ENCODE measurements at regions not wholly inside any gene's neighbourhood (a gene's known extent, or its start where the extent isn't known, plus 50 kb on each side); places are given as distances from the start of the nearest gene placed in this dataset.
"Not testable (repeated sequence)": the region's sequence is repeated elsewhere in the genome, so short reads cannot be mapped to it uniquely, and the experiment has no call there.

- Histone ChIP-seq H3K4me3 (ENCODE audit: low read depth in 1 of 2, low read length in 2 of 2) (no peak overlapping the region), H3K36me3 (ENCODE audit: control insufficient read depth in 1 of 2, insufficient read depth in 2 of 2, low read length in 2 of 2) (no peaks in the 10 kb centered on the region), H3K27me3 (ENCODE audit: low read depth, low read length) (no peaks in the 10 kb centered on the region), H3K9me3 (ENCODE audit: control insufficient read depth in 1 of 2, low read length in 2 of 2) (no peaks in the 10 kb centered on the region), H3K4me1 (ENCODE audit: control insufficient read depth in 1 of 2, insufficient read depth in 2 of 2, low read length in 2 of 2) (peaks cover 0 to 5% of the 10 kb centered on the region in 2 donors), H3K27ac (ENCODE audit: low read length) (no peak overlapping the region)
These were observed 162.9 kb downstream of the SOX4 start for GRCh38 chr6:21756487-21756886.

- H3K9me3 ChIP-seq (ENCODE audit: control insufficient read depth in 1 of 2, low read length in 2 of 2); H3K27me3 ChIP-seq (ENCODE audit: low read depth, low read length); H3K27ac ChIP-seq (ENCODE audit: low read length); H3K4me3 ChIP-seq (ENCODE audit: low read depth in 1 of 2, low read length in 2 of 2); H3K4me1 ChIP-seq (ENCODE audit: control insufficient read depth in 1 of 2, insufficient read depth in 2 of 2, low read length in 2 of 2); H3K36me3 ChIP-seq (ENCODE audit: control insufficient read depth in 1 of 2, insufficient read depth in 2 of 2, low read length in 2 of 2): not testable (repeated sequence)
These were observed 163.8 kb downstream of the SOX4 start for GRCh38 chr6:21757392-21757791.

GRCh38 chr6:21759721-21760120 lies 166.2 kb downstream of the SOX4 start:
- no peaks in the 10 kb centered on the region for H3K4me1 ChIP-seq (ENCODE audit: control insufficient read depth in 1 of 2, insufficient read depth in 2 of 2, low read length in 2 of 2)
- no peaks in the 10 kb centered on the region for H3K27me3 ChIP-seq (ENCODE audit: low read depth, low read length)
- no peaks in the 10 kb centered on the region for H3K9me3 ChIP-seq (ENCODE audit: control insufficient read depth in 1 of 2, low read length in 2 of 2)
- no peak overlapping the region for H3K27ac ChIP-seq (ENCODE audit: low read length)
- no peak overlapping the region for H3K4me3 ChIP-seq (ENCODE audit: low read depth in 1 of 2, low read length in 2 of 2)
- H3K36me3 ChIP-seq (ENCODE audit: control insufficient read depth in 1 of 2, insufficient read depth in 2 of 2, low read length in 2 of 2), result no peaks in the 10 kb centered on the region

- not testable (repeated sequence) for H3K4me3 ChIP-seq (ENCODE audit: low read depth in 1 of 2, low read length in 2 of 2); H3K27me3 ChIP-seq (ENCODE audit: low read depth, low read length); H3K9me3 ChIP-seq (ENCODE audit: control insufficient read depth in 1 of 2, low read length in 2 of 2); H3K4me1 ChIP-seq (ENCODE audit: control insufficient read depth in 1 of 2, insufficient read depth in 2 of 2, low read length in 2 of 2); H3K36me3 ChIP-seq (ENCODE audit: control insufficient read depth in 1 of 2, insufficient read depth in 2 of 2, low read length in 2 of 2); H3K27ac ChIP-seq (ENCODE audit: low read length)
These were observed 167.6 kb downstream of the SOX4 start for GRCh38 chr6:21761053-21761730.

- Histone ChIP-seq H3K27ac (ENCODE audit: low read length) (no peak overlapping the region), H3K4me3 (ENCODE audit: low read depth in 1 of 2, low read length in 2 of 2) (no peak overlapping the region), H3K36me3 (ENCODE audit: control insufficient read depth in 1 of 2, insufficient read depth in 2 of 2, low read length in 2 of 2) (no peaks in the 10 kb centered on the region), H3K9me3 (ENCODE audit: control insufficient read depth in 1 of 2, low read length in 2 of 2) (no peaks in the 10 kb centered on the region), H3K4me1 (ENCODE audit: control insufficient read depth in 1 of 2, insufficient read depth in 2 of 2, low read length in 2 of 2) (peaks cover 0 to 14% of the 10 kb centered on the region in 2 donors), H3K27me3 (ENCODE audit: low read depth, low read length) (no peaks in the 10 kb centered on the region)
These were observed 171.4 kb downstream of the SOX4 start for GRCh38 chr6:21764989-21765388.

- Histone ChIP-seq H3K4me1 (ENCODE audit: control insufficient read depth in 1 of 2, insufficient read depth in 2 of 2, low read length in 2 of 2) (peaks cover 0 to 32% of the 10 kb centered on the region in 2 donors), H3K27ac (ENCODE audit: low read length) (no peak overlapping the region), H3K9me3 (ENCODE audit: control insufficient read depth in 1 of 2, low read length in 2 of 2) (no peaks in the 10 kb centered on the region), H3K27me3 (ENCODE audit: low read depth, low read length) (no peaks in the 10 kb centered on the region), H3K36me3 (ENCODE audit: control insufficient read depth in 1 of 2, insufficient read depth in 2 of 2, low read length in 2 of 2) (no peaks in the 10 kb centered on the region), H3K4me3 (ENCODE audit: low read depth in 1 of 2, low read length in 2 of 2) (no peak overlapping the region)
These were observed 174.5 kb downstream of the SOX4 start for GRCh38 chr6:21767891-21768648.

GRCh38 chr6:21769405-21769861 lies 175.9 kb downstream of the SOX4 start:
- H3K27ac ChIP-seq (ENCODE audit: low read length), result no peak overlapping the region

GRCh38 chr6:21769968-21770367 lies 176.4 kb downstream of the SOX4 start:
- no peak overlapping the region for H3K27ac ChIP-seq (ENCODE audit: low read length)
- no peaks in the 10 kb centered on the region for H3K27me3 ChIP-seq (ENCODE audit: low read depth, low read length)
- no peak overlapping the region for H3K4me3 ChIP-seq (ENCODE audit: low read depth in 1 of 2, low read length in 2 of 2)
- H3K36me3 ChIP-seq (ENCODE audit: control insufficient read depth in 1 of 2, insufficient read depth in 2 of 2, low read length in 2 of 2), result no peaks in the 10 kb centered on the region
- H3K9me3 ChIP-seq (ENCODE audit: control insufficient read depth in 1 of 2, low read length in 2 of 2), result no peaks in the 10 kb centered on the region
- peaks cover 0 to 32% of the 10 kb centered on the region in 2 donors for H3K4me1 ChIP-seq (ENCODE audit: control insufficient read depth in 1 of 2, insufficient read depth in 2 of 2, low read length in 2 of 2)

More at GRCh38 chr6:21769405-21769861, 175.9 kb downstream of the SOX4 start:
- Histone ChIP-seq H3K4me1 (ENCODE audit: control insufficient read depth in 1 of 2, insufficient read depth in 2 of 2, low read length in 2 of 2) (peaks cover 0 to 32% of the 10 kb centered on the region in 2 donors), H3K4me3 (ENCODE audit: low read depth in 1 of 2, low read length in 2 of 2) (no peak overlapping the region), H3K9me3 (ENCODE audit: control insufficient read depth in 1 of 2, low read length in 2 of 2) (no peaks in the 10 kb centered on the region), H3K36me3 (ENCODE audit: control insufficient read depth in 1 of 2, insufficient read depth in 2 of 2, low read length in 2 of 2) (no peaks in the 10 kb centered on the region), H3K27me3 (ENCODE audit: low read depth, low read length) (no peaks in the 10 kb centered on the region)

GRCh38 chr6:21771626-21772320 lies 178.2 kb downstream of the SOX4 start:
- Histone ChIP-seq H3K27ac (ENCODE audit: low read length) (no peak overlapping the region), H3K4me1 (ENCODE audit: control insufficient read depth in 1 of 2, insufficient read depth in 2 of 2, low read length in 2 of 2) (peaks cover 0 to 32% of the 10 kb centered on the region in 2 donors), H3K9me3 (ENCODE audit: control insufficient read depth in 1 of 2, low read length in 2 of 2) (no peaks in the 10 kb centered on the region), H3K27me3 (ENCODE audit: low read depth, low read length) (no peaks in the 10 kb centered on the region), H3K36me3 (ENCODE audit: control insufficient read depth in 1 of 2, insufficient read depth in 2 of 2, low read length in 2 of 2) (no peaks in the 10 kb centered on the region), H3K4me3 (ENCODE audit: low read depth in 1 of 2, low read length in 2 of 2) (no peak overlapping the region)

GRCh38 chr6:21772477-21772876 lies 178.9 kb downstream of the SOX4 start:
- Histone ChIP-seq H3K9me3 (ENCODE audit: control insufficient read depth in 1 of 2, low read length in 2 of 2) (no peaks in the 10 kb centered on the region), H3K27me3 (ENCODE audit: low read depth, low read length) (no peaks in the 10 kb centered on the region), H3K27ac (ENCODE audit: low read length) (no peak overlapping the region), H3K4me1 (ENCODE audit: control insufficient read depth in 1 of 2, insufficient read depth in 2 of 2, low read length in 2 of 2) (peaks cover 0 to 32% of the 10 kb centered on the region in 2 donors), H3K4me3 (ENCODE audit: low read depth in 1 of 2, low read length in 2 of 2) (no peak overlapping the region), H3K36me3 (ENCODE audit: control insufficient read depth in 1 of 2, insufficient read depth in 2 of 2, low read length in 2 of 2) (no peaks in the 10 kb centered on the region)

GRCh38 chr6:21772884-21773575 lies 179.5 kb downstream of the SOX4 start:
- Histone ChIP-seq H3K27me3 (ENCODE audit: low read depth, low read length) (no peaks in the 10 kb centered on the region), H3K4me1 (ENCODE audit: control insufficient read depth in 1 of 2, insufficient read depth in 2 of 2, low read length in 2 of 2) (peaks cover 0 to 32% of the 10 kb centered on the region in 2 donors), H3K27ac (ENCODE audit: low read length) (no peak overlapping the region), H3K4me3 (ENCODE audit: low read depth in 1 of 2, low read length in 2 of 2) (no peak overlapping the region), H3K9me3 (ENCODE audit: control insufficient read depth in 1 of 2, low read length in 2 of 2) (no peaks in the 10 kb centered on the region), H3K36me3 (ENCODE audit: control insufficient read depth in 1 of 2, insufficient read depth in 2 of 2, low read length in 2 of 2) (no peaks in the 10 kb centered on the region)
